Activated naive CD8-positive, alpha-beta T cell treated with anti-CD3 and anti-CD28 coated beads, Interleukin-2, amount 50 U/mL, for 24 hours (primary cell): ENCODE measurements at regions not wholly inside any gene's neighbourhood (a gene's known extent, or its start where the extent isn't known, plus 50 kb on each side); places are given as distances from the start of the nearest gene placed in this dataset.

Experiments used
- ATAC-seq: fragments of 150-1000 bp; cut with Tn5 transposase; one replicate; pipeline ENCODE4 v1.10.0; 2021
- DNase-seq: peaks from one replicate; pipeline ENCODE4 v3.0.0; 2021
- H3K27ac Mint-ChIP-seq: one replicate; pipeline ENCODE4 v1.8.0; 2021; ENCODE audit warnings: mild to moderate bottlenecking, mixed read lengths
- H3K27me3 Mint-ChIP-seq: one replicate; pipeline ENCODE4 v1.8.0; 2021; ENCODE audit warnings: mixed read lengths
- H3K36me3 Mint-ChIP-seq: one replicate; pipeline ENCODE4 v1.8.0; 2021; ENCODE audit warnings: low read depth, mixed read lengths
- H3K4me1 Mint-ChIP-seq: one replicate; pipeline ENCODE4 v1.8.0; 2021; ENCODE audit warnings: mixed read lengths
- H3K4me3 Mint-ChIP-seq: one replicate; pipeline ENCODE4 v1.8.0; 2021; ENCODE audit warnings: mild to moderate bottlenecking, moderate library complexity, mixed read lengths
- H3K9me3 Mint-ChIP-seq: one replicate; pipeline ENCODE4 v1.8.0; 2021; ENCODE audit warnings: mixed read lengths

DNA sequence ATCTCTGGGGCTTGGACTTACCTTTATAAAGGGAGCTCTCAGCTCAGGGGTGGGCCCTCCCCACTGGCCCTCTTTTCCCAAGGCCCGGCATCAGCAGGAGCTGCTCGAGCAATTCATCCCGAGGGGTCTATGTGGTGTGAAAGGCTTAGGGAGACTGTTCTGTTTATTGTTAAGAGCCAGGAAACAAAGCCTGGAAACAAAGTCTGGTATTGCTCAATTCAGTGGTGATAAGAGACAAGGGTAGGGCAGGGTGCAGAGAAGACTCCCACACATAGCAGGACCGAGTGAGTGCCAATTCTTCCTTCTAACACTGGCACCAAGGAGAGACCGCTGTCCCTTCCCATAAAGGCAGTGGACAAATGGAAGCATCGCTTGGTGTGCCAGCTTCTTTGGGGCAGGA lies 750.7 kb downstream of the KCNJ18 start:
- no peaks in the 10 kb centered on the region for H3K36me3 Mint-ChIP-seq
- peaks cover 3% of the 10 kb centered on the region for H3K9me3 Mint-ChIP-seq
- no peak overlapping the region for H3K27ac Mint-ChIP-seq
- no peaks in the 10 kb centered on the region for H3K4me1 Mint-ChIP-seq
- DNase-seq (no peak), ATAC-seq (no peak)
- no peak overlapping the region for H3K4me3 Mint-ChIP-seq
- no peaks in the 10 kb centered on the region for H3K27me3 Mint-ChIP-seq

DNA sequence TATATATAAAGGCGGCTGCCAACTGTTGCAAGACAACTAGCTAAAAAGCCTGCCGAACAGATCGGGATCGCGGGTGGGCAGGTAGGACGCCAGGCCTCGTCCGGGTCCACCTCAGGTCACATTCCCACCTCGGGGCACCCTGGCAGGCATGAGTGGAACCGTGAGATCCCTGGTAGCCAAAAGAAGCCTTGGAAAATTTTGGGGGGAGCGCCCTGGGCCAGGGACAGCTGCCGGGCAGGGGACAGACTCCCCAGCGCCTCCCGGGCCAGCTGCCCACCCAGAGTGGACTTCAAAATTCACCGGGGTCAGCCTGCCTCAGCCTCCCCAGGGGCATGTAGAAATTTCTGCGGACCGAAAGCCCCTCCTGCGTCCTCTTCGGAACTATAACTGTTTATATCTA lies 760.9 kb downstream of the KCNJ18 start:
- Mint-ChIP-seq H3K27me3 (no peaks in the 10 kb centered on the region), H3K4me3 (no peak overlapping the region), H3K9me3 (peaks cover 15% of the 10 kb centered on the region), H3K4me1 (no peaks in the 10 kb centered on the region), H3K27ac (no peak overlapping the region), H3K36me3 (no peaks in the 10 kb centered on the region)
- no peak for DNase-seq
- ATAC-seq: no peak

DNA sequence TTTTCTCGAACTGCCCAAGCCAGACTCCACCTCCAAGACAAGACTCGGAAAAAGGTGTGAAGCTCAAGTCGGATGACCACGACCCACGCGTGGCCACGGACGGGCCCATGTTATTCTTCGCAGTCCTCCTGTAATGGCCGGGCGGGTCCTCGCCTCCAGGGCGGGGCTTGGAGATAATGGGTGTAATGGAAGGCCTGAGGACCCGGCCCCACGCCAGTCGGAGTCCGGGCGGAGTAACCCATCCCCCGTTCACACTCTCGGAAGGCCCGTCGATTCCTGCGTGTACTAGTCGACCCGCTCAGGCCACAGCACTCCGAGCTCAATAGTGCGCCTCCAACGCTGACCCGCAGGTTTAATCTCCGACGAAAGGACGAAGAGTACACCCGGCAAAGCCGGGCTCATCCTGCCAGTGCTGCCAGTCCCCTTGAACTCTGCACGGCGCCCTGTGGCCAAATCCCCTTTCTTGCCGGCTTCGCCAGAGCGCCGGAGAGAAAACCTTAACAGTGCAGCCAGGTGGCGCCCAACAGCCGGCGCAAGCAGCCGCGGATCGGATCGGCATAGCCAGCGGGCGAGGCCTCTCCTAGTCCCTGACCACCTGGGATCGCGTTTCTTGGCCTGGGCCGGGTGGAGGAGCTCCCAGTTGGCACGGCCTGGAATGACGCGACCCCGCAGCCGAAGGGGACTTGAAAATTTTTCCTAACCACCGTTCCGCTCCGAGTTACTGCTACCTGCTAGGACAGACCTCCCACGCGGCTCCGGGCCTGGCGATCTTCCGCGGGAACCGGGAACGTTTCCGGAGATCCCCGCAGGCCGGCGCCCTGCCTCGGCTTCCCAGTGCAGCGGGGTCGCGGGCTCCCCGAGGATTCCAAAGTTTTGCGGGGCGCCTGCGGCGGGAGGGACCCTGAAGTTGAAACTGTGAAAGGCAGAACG lies 762.0 kb downstream of the KCNJ18 start:
- Mint-ChIP-seq H3K9me3 (peaks cover 19% of the 10 kb centered on the region), H3K4me1 (no peaks in the 10 kb centered on the region), H3K4me3 (no peak overlapping the region), H3K27me3 (no peaks in the 10 kb centered on the region), H3K27ac (no peak overlapping the region), H3K36me3 (no peaks in the 10 kb centered on the region)
- DNase-seq: no peak
- ATAC-seq: no peak

DNA sequence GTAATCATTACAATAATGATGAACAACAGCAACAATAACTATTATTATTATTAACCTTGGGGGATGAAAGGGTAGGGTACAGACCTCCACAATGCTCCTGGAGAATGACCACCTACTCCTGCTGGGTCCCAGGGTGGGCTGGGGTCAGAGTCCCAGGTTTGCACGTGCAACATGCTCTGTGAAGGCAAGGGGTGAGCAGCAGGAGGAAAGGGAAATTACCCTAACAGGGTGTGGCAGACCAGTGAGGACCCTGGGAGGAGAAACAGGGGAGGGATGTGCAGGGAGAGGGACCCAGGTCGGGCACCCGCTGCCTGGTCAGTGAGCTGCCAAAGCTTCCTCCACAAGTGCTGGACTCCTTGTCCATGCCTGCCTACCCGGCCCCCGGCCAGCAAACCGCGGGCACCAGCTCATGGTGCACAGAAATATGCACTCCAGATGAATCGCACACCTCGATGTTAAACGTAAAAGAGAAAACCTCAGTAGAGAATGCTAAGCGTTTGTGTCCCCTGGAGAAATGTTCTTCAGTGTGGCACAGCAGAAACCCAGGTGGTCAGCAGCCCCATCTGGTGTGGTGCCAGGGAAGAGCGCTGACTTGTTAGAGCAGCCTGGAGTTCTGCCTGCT lies 767.1 kb downstream of the KCNJ18 start:
- Mint-ChIP-seq H3K9me3 (peaks cover 30% of the 10 kb centered on the region), H3K4me1 (no peaks in the 10 kb centered on the region), H3K4me3 (no peak overlapping the region), H3K36me3 (no peaks in the 10 kb centered on the region), H3K27me3 (no peaks in the 10 kb centered on the region), H3K27ac (no peak overlapping the region)
- DNase-seq (no peak), ATAC-seq (no peak)

DNA sequence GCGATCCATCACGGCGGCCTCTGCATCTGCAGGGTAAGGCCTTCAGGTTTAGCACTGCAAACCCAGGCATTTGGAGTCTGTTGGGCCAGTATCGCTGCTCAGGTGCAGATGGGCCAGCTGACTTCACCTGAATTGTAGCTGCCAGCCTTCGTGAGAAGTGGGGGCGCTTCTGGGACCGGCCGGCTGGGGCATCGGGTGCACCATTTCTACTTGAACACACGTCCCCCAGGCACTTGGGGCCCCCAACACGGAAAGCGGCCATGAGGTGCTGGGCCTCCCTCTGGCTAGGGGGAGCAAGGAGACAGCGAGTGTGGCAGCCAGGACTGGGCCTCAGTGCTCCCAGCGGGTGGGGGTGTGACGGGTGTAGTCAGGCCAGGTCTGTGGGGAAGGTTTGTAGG lies 767.6 kb downstream of the KCNJ18 start:
- Mint-ChIP-seq H3K36me3 (no peaks in the 10 kb centered on the region), H3K27me3 (no peaks in the 10 kb centered on the region), H3K9me3 (peaks cover 30% of the 10 kb centered on the region), H3K4me3 (no peak overlapping the region), H3K4me1 (no peaks in the 10 kb centered on the region), H3K27ac (no peak overlapping the region)
- no peak for ATAC-seq
- DNase-seq: no peak

DNA sequence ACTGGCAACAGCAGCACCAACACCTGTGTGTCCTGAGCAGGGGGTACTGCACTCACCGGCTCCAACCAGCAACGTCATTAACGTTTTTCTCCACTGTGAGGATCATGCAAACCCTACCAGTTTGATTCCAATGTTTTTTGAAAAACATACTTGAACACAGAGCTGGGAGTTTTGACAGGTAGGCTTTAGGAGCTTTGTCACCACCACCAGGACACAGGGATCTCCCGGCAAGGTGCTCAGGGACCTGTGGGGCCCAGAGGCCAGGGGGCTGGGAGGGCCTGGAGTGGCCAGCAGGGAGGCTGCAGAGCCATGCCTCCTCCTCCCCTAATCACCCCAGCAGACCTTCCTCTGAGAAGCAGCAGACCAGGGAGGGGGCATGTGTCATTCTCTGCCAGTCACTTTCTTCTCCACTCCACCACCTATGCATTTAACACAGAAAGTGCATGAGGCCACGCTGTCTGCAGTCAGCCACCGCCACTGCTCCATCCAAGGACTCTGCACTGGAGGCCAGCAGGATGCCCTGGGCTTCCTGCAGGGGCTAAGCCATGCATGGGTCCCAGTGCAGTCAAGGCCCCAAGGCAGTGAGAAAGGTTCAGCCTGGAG lies 768.2 kb downstream of the KCNJ18 start:
- DNase-seq: no peak
- Mint-ChIP-seq H3K4me1 (no peaks in the 10 kb centered on the region), H3K9me3 (peaks cover 27% of the 10 kb centered on the region), H3K27me3 (no peaks in the 10 kb centered on the region), H3K4me3 (no peak overlapping the region), H3K27ac (no peak overlapping the region), H3K36me3 (no peaks in the 10 kb centered on the region)
- ATAC-seq: no peak

DNA sequence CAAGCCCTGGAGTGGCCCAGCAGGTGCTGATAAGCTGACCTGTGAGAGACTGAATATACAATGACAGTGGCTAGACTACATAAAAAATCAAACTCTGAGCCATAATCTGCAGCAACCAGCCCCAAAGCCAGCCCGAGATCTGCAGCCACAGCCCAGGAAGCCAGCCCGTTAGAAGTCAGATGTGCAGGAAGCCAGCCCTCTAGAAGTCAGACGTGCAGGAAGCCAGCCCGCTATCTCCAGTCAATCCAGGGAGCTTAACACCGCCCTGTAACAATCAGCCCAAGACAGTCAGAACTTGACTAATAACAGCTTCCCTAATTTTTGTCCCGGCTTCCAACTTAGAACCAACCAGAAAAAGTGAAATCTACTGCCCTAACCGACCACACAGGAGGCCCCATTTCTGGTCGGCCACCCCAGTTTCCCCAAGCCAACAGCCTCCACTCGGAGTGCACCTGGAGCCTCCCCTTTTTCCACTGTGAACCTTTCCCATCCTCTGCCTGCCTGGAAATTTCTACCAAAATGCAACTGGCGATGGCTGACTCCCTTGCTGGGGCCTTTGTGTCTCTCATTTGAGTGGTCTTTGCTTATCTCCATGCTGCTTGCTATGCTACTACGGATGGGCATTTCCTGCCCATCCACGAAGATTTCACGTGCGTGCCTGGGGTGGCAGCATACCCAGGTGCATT lies 769.3 kb downstream of the KCNJ18 start:
- Mint-ChIP-seq H3K36me3 (no peaks in the 10 kb centered on the region), H3K27ac (no peak overlapping the region), H3K4me1 (no peaks in the 10 kb centered on the region), H3K9me3 (peaks cover 26% of the 10 kb centered on the region), H3K27me3 (no peaks in the 10 kb centered on the region), H3K4me3 (no peak overlapping the region)
- ATAC-seq (no peak), DNase-seq (no peak)

DNA sequence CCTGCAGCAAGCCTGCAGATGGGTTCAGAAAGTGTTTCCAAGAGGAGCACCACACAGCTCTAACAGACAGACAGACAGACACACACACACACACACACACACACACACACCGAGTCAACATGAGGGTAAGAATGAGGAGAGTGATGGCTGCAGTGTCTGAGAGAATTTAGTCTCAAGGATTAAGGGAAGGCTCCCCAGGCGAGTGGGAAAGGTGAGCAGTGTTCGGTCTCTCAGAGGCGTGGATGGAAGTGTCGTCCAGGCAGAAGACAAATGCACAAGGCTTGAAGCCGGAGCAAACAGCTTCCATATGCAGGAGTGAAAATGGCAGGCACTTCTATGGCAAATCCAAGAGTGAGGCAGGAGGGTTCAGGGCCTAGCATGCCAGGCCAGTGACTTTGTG lies 770.1 kb downstream of the KCNJ18 start:
- ATAC-seq (no peak), DNase-seq (no peak)
- no peak overlapping the region for H3K4me3 Mint-ChIP-seq
- no peaks in the 10 kb centered on the region for H3K36me3 Mint-ChIP-seq
- H3K4me1 Mint-ChIP-seq: no peaks in the 10 kb centered on the region
- H3K27me3 Mint-ChIP-seq: no peaks in the 10 kb centered on the region
- H3K27ac Mint-ChIP-seq: no peak overlapping the region
- peaks cover 26% of the 10 kb centered on the region for H3K9me3 Mint-ChIP-seq

DNA sequence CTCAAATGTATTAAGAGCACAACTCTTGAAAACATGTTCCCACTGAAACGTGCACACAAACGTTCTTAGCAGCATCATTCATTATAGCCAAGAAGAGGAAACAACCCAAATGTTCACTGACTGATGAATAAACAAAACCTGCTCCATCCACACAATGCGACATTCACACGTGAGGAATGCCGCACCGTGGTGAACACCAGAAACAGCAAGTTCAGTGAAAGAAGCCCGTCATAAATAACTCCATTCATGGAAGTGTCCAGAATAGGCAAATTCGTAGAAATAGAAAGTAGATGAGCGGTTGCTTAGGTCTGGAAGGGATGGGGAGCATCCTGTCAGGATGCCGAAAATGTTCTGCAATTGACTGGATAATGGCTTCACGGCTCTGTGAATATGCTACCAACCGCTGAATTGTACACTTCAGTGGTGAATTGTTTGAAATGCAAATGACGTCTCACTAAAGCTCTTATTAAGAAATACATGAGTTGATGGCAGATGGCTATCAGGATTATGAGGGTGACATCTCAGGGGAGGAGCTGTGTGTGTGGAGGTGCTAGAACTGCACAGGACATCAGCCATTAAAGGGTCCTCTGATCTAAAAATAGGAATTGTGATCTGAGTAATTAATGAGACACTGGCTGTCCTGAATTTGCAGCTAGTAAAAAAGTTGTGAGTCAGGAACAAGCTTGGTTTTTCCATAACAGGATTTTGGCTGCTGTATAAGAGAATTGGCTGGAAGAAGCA lies 771.0 kb downstream of the KCNJ18 start:
- DNase-seq (no peak), ATAC-seq (no peak)
- no peaks in the 10 kb centered on the region for H3K4me1 Mint-ChIP-seq
- no peaks in the 10 kb centered on the region for H3K36me3 Mint-ChIP-seq
- H3K4me3 Mint-ChIP-seq: no peak overlapping the region
- H3K27me3 Mint-ChIP-seq: no peaks in the 10 kb centered on the region
- H3K27ac Mint-ChIP-seq: no peak overlapping the region
- peaks cover 30% of the 10 kb centered on the region for H3K9me3 Mint-ChIP-seq

DNA sequence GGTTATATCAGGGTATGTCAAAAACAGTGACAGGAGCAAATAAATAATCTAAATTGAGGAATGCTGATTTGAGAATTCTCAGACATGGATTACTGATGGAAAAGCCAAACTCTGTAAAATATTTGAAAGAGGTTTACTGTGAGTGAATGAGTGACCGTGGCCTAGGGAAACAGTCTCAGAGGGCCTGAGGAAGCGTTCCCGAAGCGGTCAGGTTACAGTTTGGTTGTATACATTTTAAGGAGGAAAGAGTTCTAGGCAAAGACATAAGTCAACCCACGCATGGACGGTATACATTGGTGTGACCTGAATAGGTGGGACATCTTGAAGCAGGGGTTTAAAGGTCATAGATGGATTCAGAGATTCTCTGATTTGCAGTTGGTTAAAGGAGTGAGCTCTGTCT lies 771.7 kb downstream of the KCNJ18 start:
- Mint-ChIP-seq H3K36me3 (no peaks in the 10 kb centered on the region), H3K4me1 (no peaks in the 10 kb centered on the region), H3K4me3 (no peak overlapping the region), H3K27me3 (no peaks in the 10 kb centered on the region), H3K27ac (no peak overlapping the region), H3K9me3 (peaks cover 26% of the 10 kb centered on the region)
- DNase-seq: no peak
- no peak for ATAC-seq

DNA sequence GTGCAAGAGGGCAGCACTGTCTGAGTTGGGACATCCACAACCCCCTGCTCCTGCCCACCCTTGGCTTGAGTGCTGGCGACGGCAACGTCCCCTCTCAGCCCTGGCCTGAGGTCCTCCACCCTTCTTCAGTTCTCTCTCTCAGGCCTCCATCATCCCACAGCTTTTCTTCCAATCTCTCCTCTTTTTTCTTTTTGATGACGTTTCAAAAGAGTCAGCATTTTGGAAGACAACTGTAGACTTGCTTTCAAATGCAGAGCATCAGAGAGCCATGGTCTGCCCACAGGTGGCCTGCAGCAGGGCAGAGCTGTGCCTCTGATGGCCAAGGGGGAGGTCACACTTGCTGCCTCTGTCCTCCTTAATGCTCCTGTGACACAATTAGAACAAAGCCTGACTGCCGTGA lies 775.4 kb downstream of the KCNJ18 start:
- Mint-ChIP-seq H3K4me3 (no peak overlapping the region), H3K4me1 (no peaks in the 10 kb centered on the region), H3K9me3 (peaks cover 24% of the 10 kb centered on the region), H3K27me3 (no peaks in the 10 kb centered on the region), H3K36me3 (no peaks in the 10 kb centered on the region), H3K27ac (no peak overlapping the region)
- ATAC-seq: no peak
- DNase-seq: no peak

DNA sequence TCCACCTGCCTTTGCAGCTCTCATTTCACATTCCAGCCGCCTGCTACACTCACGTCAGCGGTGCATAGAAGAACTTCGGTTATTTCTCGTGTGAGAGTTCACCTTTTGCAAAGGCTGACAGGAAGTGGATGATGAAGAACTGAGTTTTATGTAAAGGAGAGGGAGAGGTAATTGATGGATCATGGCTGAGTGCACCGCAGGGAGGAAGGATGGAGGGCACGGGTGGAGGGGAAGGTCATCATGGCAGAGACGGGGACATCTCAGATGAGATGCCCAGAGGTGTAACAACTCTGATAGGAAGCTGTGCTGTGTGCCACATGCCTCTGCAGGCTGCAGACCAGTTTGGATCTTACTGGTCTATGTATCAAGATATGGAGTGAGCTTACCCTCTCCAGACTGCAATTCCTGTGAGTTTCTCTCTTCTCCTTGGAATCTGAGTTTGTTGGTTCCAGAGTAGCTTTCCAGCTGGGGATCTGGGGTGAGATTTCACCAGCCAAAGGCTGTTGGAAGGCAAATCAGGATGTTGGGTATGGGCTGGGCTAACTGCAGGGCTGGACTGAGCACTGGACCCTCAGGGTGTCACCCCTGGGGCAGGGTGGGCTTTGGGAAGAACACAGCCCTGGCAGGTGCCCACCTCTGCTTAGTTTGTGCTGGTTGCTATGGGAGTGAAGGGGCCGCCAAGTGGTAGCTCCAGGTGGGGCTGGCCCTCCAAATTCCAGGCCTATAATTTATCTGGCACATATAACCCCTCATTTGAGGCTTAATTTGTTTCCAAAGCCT lies 777.0 kb downstream of the KCNJ18 start:
- H3K36me3 Mint-ChIP-seq: no peaks in the 10 kb centered on the region
- H3K27ac Mint-ChIP-seq: no peak overlapping the region
- no peak for DNase-seq
- H3K9me3 Mint-ChIP-seq: peaks cover 20% of the 10 kb centered on the region
- no peaks in the 10 kb centered on the region for H3K4me1 Mint-ChIP-seq
- no peaks in the 10 kb centered on the region for H3K27me3 Mint-ChIP-seq
- ATAC-seq: no peak
- H3K4me3 Mint-ChIP-seq: no peak overlapping the region

DNA sequence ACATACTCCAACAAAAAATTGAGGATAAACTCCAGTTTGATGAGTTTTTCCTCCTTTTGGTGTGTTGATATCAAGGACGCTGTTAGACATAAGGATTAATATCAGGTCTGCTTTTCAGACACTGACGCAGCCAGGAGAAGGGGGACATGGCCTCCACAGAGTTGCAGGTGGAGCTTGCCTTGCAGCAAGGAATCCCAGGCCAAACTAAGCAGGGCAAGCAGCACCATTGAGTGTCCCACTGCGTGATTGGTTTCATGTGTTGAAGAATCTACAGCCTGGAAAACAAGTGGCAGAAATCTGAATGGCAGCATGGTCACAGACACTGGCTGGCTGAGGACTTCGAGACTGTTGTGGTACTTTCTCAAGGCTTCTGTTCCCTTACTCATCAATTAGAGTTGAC lies 777.6 kb downstream of the KCNJ18 start:
- no peak overlapping the region for H3K4me3 Mint-ChIP-seq
- ATAC-seq (no peak), DNase-seq (no peak)
- H3K4me1 Mint-ChIP-seq: no peaks in the 10 kb centered on the region
- H3K27ac Mint-ChIP-seq: no peak overlapping the region
- H3K36me3 Mint-ChIP-seq: no peaks in the 10 kb centered on the region
- H3K27me3 Mint-ChIP-seq: no peaks in the 10 kb centered on the region
- peaks cover 17% of the 10 kb centered on the region for H3K9me3 Mint-ChIP-seq
